ENCODE measurements at regions not wholly inside any gene's neighbourhood (a gene's known extent, or its start where the extent isn't known, plus 50 kb on each side); places are given as distances from the start of the nearest gene placed in this dataset.
A peak's percentile ranks its signal among the peaks of the same experiment; 100 is the strongest.

DNA sequence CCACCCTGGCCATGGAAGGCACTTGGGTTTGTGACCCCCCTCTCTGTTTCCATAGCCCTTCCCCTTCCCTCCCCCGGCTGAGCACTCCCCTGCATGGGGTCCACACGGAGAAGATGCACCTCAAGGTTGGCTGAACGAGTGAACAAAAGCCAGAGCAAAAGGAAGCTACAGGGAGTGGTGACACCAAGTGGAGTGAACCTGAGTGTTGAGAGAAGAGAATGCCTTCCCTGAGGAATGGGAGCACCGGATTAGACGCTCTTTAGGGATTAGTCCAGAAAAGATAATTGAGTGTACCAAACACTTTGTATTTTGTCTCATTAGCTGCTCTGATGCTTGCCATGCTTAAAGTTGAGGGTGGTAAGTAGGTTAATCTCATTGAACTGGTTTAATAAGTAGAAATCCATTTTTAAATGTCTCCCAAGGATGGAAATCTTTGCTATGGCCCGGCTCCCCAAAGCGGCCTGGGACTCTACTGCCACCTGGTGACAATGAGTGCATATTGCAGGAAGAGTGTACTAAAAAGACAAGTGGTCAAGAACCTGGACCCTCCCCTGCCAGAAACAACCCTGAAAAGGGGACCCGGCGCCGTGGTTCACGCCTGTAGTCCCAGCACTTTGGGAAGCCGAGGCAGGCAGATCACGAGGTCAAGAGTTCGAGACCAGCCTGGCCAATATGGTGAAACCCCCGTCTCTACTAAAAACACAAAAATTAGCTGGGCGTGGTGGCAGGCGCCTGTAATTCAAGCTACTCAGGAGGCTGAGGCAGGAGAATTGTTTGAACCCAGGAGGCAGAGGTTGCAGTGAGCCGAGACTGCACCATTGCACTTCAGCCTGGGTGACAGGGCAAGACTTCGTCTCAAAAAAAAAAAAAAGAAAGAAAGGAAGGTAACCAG, 150.6 kb upstream of the ZC3H12A start:
- DNase-seq (peak in 2 of 4 donors; percentile 21 to 30), ATAC-seq (no peak)
- no peaks in the 10 kb centered on the region for H3K27me3 ChIP-seq
- H3K9me3 ChIP-seq = no peaks in the 10 kb centered on the region
- H3K36me3 ChIP-seq (replicated peaks in 1 of 2; ENCODE audit: insufficient read depth in 1 of 2, low read depth in 2 of 2) = no peaks in the 10 kb centered on the region
- WGBS, 2 donors = 31 to 32% methylated on average over 19 of the region's 19 CpGs
- H3K27ac ChIP-seq = no peak overlapping the region
- no peak for TF ChIP-seq POLR2A (IDR thresholded peaks at IDR 0.05)
- TF ChIP-seq, protein P1, sequence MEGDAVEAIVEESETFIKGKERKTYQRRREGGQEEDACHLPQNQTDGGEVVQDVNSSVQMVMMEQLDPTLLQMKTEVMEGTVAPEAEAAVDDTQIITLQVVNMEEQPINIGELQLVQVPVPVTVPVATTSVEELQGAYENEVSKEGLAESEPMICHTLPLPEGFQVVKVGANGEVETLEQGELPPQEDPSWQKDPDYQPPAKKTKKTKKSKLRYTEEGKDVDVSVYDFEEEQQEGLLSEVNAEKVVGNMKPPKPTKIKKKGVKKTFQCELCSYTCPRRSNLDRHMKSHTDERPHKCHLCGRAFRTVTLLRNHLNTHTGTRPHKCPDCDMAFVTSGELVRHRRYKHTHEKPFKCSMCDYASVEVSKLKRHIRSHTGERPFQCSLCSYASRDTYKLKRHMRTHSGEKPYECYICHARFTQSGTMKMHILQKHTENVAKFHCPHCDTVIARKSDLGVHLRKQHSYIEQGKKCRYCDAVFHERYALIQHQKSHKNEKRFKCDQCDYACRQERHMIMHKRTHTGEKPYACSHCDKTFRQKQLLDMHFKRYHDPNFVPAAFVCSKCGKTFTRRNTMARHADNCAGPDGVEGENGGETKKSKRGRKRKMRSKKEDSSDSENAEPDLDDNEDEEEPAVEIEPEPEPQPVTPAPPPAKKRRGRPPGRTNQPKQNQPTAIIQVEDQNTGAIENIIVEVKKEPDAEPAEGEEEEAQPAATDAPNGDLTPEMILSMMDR (IDR thresholded peaks at IDR 0.05) = peak; percentile 34 to 68 (median 58)
- H3K4me1 ChIP-seq = no peaks in the 10 kb centered on the region
- intact Hi-C loops (cut with DNase I) = loop anchor here (10.0 kb wide), 1 partner anchor 749 kb away; no protein-coding TSS in a partner anchor
- no peak overlapping the region for H3K4me3 ChIP-seq

DNA sequence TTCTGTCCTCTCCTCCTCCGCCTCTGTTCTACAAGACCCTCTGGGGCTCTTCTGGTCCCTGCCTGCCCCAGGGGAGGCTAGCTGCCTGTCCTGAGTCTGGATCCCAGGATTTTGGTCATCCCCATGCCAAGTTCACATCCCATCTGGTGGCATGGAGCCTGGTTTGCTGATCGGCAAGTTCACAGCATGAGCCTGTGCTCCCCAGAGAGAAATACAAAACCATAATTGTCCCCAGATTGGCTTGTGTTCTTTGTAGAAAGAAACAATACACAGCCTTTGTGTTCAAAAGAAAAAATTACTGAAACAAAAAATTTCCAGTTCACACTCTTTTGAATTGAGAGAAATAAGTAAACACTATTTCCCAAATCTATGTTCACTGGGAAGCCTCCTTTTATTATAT, 149.4 kb upstream of the ZC3H12A start:
- Histone ChIP-seq H3K4me1 (no peaks in the 10 kb centered on the region), H3K36me3 (replicated peaks in 1 of 2; ENCODE audit: insufficient read depth in 1 of 2, low read depth in 2 of 2) (no peaks in the 10 kb centered on the region), H3K27ac (no peak overlapping the region), H3K4me3 (no peak overlapping the region), H3K27me3 (no peaks in the 10 kb centered on the region), H3K9me3 (no peaks in the 10 kb centered on the region)
- 54 to 66% methylated on average over 2 of the region's 2 CpGs for WGBS, 2 donors
- intact Hi-C loops (cut with DNase I) = loop anchor here (10.0 kb wide), 1 partner anchor 750 kb away; no protein-coding TSS in a partner anchor
- TF ChIP-seq POLR2A (IDR thresholded peaks at IDR 0.05) = no peak
- TF ChIP-seq, protein P1 (IDR thresholded peaks at IDR 0.05) = no peak
- ATAC-seq = no peak
- DNase-seq = no peak

DNA sequence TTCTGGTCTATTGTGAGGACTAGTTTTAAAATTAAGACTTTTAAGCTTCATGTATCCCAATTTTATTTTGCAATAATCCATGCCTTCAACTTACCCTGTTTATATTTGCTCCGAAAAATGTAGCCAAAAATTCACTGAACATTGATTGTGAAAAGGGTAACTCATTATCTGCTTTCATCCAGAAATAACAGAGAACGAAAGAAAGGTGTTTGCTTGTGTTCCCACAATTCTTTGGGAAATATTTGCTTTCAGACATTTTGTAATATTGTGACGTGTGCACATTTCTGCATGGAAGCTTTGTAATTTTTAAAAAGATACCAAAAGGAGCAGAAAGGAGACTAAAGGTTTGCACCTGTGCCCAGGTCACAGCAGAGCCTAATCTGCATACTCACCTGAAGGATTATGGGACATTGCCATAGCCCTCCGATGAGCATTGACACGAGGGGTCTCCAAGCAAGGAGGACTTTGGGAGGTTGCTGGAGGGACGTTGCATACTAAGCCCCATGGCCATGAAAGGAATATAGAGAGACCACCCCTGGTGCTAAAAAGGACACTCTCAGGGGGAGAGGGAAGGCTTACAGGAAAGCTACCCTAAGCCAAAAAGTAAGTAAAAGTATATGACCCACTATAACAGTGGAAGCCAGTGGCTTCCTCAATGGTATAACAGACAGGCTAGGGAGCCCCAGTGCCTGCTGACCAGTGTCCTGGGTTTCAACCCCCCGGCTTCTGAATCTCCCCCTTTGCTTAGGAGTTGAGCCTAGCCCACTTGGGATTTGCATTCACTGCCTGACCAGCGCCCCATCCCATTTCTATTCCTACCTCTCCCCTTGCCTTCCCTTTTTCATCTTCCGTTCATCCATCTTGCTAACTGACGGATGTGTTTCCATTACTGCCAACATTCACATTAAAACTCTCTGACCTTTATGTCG, 148.6 kb upstream of the ZC3H12A start:
- no peak overlapping the region for H3K4me3 ChIP-seq
- no peak overlapping the region for H3K27ac ChIP-seq
- no peaks in the 10 kb centered on the region for H3K27me3 ChIP-seq
- TF ChIP-seq, protein P1 (IDR thresholded peaks at IDR 0.05) = no peak
- no peak for TF ChIP-seq POLR2A (IDR thresholded peaks at IDR 0.05)
- ATAC-seq (no peak), DNase-seq (no peak)
- no peaks in the 10 kb centered on the region for H3K9me3 ChIP-seq
- intact Hi-C loops (cut with DNase I) = loop anchor here (10.0 kb wide), 1 partner anchor 751 kb away; no protein-coding TSS in a partner anchor
- no peaks in the 10 kb centered on the region for H3K4me1 ChIP-seq
- no peaks in the 10 kb centered on the region for H3K36me3 ChIP-seq (replicated peaks in 1 of 2; ENCODE audit: insufficient read depth in 1 of 2, low read depth in 2 of 2)
- WGBS, 2 donors = 38 to 39% methylated on average over 11 of the region's 11 CpGs

DNA sequence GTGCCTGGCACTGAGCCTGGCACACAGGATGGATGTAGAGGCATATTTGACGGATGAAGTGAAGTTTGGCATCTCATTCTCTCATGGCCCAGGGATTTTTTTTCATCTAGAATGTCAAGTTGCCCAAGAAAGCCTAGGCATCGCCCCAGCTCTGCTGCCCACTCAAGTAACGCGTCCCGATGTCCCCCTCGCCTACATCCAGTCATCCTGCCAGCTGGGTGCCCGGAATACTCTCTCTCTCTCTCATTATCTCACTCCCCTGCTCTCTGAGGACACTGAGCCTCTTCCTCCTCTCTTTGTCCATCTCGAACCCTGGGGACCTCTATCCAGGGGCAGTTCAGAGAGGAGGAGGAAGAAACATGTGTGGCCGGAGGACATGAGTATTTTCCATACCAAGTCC, 142.3 kb upstream of the ZC3H12A start:
- no peak for TF ChIP-seq POLR2A (IDR thresholded peaks at IDR 0.05)
- no peak for ATAC-seq
- 68 to 72% methylated on average over 9 of the region's 9 CpGs for WGBS, 2 donors
- Histone ChIP-seq H3K4me1 (no peaks in the 10 kb centered on the region), H3K27ac (no peak overlapping the region), H3K36me3 (replicated peaks in 1 of 2; ENCODE audit: insufficient read depth in 1 of 2, low read depth in 2 of 2) (no peaks in the 10 kb centered on the region), H3K4me3 (no peak overlapping the region), H3K27me3 (no peaks in the 10 kb centered on the region), H3K9me3 (no peaks in the 10 kb centered on the region)
- intact Hi-C loops (cut with DNase I) = no loop called here
- no peak for DNase-seq

DNA sequence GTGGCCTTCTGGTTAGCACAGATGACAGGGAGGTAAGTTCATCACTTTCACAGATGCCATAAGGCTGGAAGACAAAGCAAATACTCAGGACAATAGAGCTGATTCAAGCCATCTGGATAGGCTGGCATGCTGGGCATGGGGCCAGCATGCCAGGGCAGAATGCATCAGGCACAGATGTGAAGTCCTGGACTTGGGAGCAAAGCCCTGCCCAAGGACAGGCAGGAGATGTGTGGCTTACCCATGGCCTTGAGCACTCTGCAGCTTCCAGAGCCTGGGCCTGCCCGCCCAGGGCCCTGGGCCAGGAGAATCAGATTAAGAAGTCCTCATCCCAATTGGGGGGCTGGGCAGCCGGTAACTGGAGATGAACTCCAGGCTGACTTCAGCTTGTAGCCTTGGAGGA, 135.7 kb upstream of the ZC3H12A start:
- Histone ChIP-seq H3K9me3 (peaks cover 0 to 3% (median 0%) of the 10 kb centered on the region in 3 donors), H3K27ac (no peak overlapping the region), H3K4me3 (no peak overlapping the region), H3K36me3 (replicated peaks in 1 of 2; ENCODE audit: insufficient read depth in 1 of 2, low read depth in 2 of 2) (no peaks in the 10 kb centered on the region), H3K27me3 (no peaks in the 10 kb centered on the region), H3K4me1 (no peaks in the 10 kb centered on the region)
- intact Hi-C loops (cut with DNase I) = no loop called here
- DNase-seq (no peak), ATAC-seq (no peak)
- WGBS, 2 donors = 85 to 86% methylated on average over 2 of the region's 2 CpGs
- TF ChIP-seq, protein P1 (IDR thresholded peaks at IDR 0.05) = no peak
- no peak for TF ChIP-seq POLR2A (IDR thresholded peaks at IDR 0.05)

All from body of pancreas (tissue), 4 donors.